Progenitor cell of endocrine pancreas (in vitro differentiated cells): ENCODE measurements at regions not wholly inside any gene's neighbourhood (a gene's known extent, or its start where the extent isn't known, plus 50 kb on each side); places are given as distances from the start of the nearest gene placed in this dataset.

Source experiments
- DNase-seq: peaks from one replicate; pipeline ENCODE4 v3.0.0; 2021; ENCODE audit warnings: low spot score; ENCODE audit not compliant: unreplicated experiment
- H3K27ac Mint-ChIP-seq: 2 replicates; pipeline ENCODE4 v1.8.0; 2021; ENCODE audit warnings: mild to moderate bottlenecking, moderate library complexity, mixed read lengths
- H3K27me3 Mint-ChIP-seq: 2 replicates; pipeline ENCODE4 v1.8.0; 2021; ENCODE audit warnings: mixed read lengths
- H3K36me3 Mint-ChIP-seq: 2 replicates; pipeline ENCODE4 v1.8.0; 2022; ENCODE audit warnings: mixed read lengths; ENCODE audit not compliant: insufficient read depth
- H3K4me1 Mint-ChIP-seq: 2 replicates; pipeline ENCODE4 v1.8.0; 2021; ENCODE audit warnings: low read depth, mixed read lengths
- H3K4me3 Mint-ChIP-seq: 2 replicates; pipeline ENCODE4 v1.8.0; 2021; ENCODE audit warnings: low read depth, mild to moderate bottlenecking, moderate library complexity, mixed read lengths
- H3K9me3 Mint-ChIP-seq: 2 replicates; pipeline ENCODE4 v1.8.0; 2021; ENCODE audit warnings: low read depth, mixed read lengths
- TF ChIP-seq, protein P1 (sequence below): fragments of 200-600 bp; sonication (generic); IDR thresholded peaks from one replicate; pipeline ENCODE4 v1.5.0; 2021; ENCODE audit warnings: antibody characterized with exemption, mild to moderate bottlenecking; ENCODE audit not compliant: unreplicated experiment

DNA sequence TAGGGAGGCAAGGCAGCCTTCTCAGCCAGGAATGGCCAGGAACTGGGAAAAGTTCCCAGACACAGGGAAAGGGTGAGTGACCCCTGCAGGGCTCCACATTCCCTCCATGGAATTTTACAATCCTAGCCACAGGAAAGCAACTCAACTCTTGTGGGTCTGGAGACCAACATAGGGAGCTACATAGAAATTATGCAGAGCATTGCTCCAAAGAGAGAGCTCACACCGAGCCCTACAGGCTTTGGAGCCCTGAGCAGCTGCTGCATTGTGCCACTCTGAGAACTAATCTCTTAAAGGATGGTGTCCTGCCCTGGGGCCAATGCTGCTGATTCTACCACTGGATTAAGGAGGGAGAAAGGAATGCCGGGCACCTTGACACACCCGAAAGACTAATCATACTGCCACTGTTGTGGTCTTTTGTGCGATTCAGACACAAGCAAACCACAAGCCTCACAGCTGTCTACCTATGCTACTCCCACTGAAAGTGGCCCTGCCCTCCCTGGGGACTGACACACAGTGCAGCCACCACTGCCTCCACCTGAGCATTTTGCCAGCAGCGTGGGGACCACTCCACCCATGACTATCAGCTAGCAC lies 1089.8 kb upstream of the NUDT12 start:
- DNase-seq = no peak
- TF ChIP-seq, protein P1, sequence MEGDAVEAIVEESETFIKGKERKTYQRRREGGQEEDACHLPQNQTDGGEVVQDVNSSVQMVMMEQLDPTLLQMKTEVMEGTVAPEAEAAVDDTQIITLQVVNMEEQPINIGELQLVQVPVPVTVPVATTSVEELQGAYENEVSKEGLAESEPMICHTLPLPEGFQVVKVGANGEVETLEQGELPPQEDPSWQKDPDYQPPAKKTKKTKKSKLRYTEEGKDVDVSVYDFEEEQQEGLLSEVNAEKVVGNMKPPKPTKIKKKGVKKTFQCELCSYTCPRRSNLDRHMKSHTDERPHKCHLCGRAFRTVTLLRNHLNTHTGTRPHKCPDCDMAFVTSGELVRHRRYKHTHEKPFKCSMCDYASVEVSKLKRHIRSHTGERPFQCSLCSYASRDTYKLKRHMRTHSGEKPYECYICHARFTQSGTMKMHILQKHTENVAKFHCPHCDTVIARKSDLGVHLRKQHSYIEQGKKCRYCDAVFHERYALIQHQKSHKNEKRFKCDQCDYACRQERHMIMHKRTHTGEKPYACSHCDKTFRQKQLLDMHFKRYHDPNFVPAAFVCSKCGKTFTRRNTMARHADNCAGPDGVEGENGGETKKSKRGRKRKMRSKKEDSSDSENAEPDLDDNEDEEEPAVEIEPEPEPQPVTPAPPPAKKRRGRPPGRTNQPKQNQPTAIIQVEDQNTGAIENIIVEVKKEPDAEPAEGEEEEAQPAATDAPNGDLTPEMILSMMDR = no peak
- peaks cover 3% of the 10 kb centered on the region for H3K4me1 Mint-ChIP-seq
- H3K4me3 Mint-ChIP-seq = no peak overlapping the region
- no peaks in the 10 kb centered on the region for H3K27me3 Mint-ChIP-seq
- H3K9me3 Mint-ChIP-seq = peaks cover 11% of the 10 kb centered on the region
- H3K27ac Mint-ChIP-seq = peak overlapping the region; percentile 37
- no peaks in the 10 kb centered on the region for H3K36me3 Mint-ChIP-seq

DNA sequence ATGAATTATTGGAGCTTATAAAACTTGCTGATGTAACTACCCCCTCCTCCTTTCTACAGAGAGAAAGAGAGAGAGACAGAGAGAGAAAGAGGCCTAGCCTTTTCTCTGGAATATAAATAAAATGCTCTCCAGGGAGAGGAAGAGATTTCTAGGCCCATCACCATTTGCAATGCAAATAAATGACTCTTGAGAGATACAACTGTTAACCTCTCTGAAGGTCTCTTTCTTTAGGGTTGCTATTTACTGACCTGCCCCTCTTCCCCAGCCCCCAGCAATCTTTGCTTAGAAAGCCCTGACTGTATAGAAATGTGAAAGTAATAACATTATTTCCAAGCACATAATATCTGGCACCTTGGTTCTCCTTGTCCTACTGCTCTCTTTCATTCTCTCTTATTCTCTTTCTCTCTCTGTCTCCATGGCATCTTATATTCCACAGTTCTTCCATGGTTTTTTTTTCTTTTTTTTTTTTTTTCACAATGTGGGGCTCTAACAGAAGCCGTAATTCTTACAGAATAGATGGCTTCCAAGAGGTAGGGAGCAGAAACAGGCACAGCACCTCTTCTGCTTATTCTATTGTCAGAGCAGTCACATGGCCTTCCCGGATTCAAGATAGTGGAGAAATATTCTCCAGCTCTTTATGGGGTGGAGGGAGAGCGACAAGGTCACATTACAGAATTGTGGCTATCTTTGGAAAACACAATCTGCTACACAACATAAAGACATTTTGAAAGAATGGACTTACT lies 1087.9 kb upstream of the NUDT12 start:
- H3K27ac Mint-ChIP-seq = no peak overlapping the region
- no peaks in the 10 kb centered on the region for H3K27me3 Mint-ChIP-seq
- no peak for DNase-seq
- no peak overlapping the region for H3K4me3 Mint-ChIP-seq
- peaks cover 15% of the 10 kb centered on the region for H3K4me1 Mint-ChIP-seq
- no peaks in the 10 kb centered on the region for H3K36me3 Mint-ChIP-seq
- peaks cover 4% of the 10 kb centered on the region for H3K9me3 Mint-ChIP-seq
- TF ChIP-seq, protein P1 = no peak

DNA sequence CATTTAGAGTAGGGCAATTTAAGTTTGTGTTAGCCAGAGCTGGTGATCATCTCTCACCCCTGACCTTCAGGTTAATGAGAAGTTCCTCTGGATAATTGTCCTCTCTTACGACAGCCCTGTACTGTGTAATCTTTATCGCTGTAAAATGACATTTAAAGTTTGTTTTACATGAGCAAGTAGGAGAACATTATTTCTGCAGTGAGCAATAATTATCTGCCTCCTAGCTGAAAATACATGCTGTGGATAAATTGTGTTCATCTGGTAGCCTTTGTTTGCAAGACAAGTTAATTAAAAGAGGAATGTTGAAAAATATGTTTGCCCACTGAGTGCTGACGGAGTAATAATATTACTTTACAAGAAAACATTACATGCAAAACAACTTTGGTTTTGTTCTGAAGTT lies 1083.8 kb upstream of the NUDT12 start:
- no peaks in the 10 kb centered on the region for H3K36me3 Mint-ChIP-seq
- no peak for DNase-seq
- H3K4me3 Mint-ChIP-seq = no peak overlapping the region
- TF ChIP-seq, protein P1 = no peak
- H3K4me1 Mint-ChIP-seq = peaks cover 30% of the 10 kb centered on the region
- no peaks in the 10 kb centered on the region for H3K27me3 Mint-ChIP-seq
- peak overlapping the region; percentile 43 for H3K27ac Mint-ChIP-seq
- no peaks in the 10 kb centered on the region for H3K9me3 Mint-ChIP-seq

DNA sequence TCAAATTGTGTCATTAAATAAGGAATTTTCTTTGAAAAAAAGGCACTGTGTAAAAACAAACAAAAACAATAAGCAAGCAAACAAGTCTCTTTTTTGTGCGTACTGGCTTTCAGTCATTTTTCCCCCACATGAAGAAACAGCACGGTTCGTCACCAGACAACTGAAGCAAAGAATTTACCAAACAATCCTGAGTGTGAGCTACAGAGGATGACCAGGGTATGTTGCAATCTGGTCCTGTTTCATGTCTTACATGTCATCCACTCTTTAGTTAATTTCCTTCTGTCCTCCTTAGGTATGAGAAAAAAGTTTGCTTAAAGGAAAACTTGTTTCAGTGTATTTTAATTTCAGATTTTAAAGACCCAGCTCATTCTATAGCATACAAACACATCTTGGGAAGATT lies 1080.7 kb upstream of the NUDT12 start:
- no peak overlapping the region for H3K27ac Mint-ChIP-seq
- DNase-seq = no peak
- H3K36me3 Mint-ChIP-seq = no peaks in the 10 kb centered on the region
- H3K4me1 Mint-ChIP-seq = peaks cover 27% of the 10 kb centered on the region
- no peak overlapping the region for H3K4me3 Mint-ChIP-seq
- TF ChIP-seq, protein P1 = no peak
- no peaks in the 10 kb centered on the region for H3K27me3 Mint-ChIP-seq
- no peaks in the 10 kb centered on the region for H3K9me3 Mint-ChIP-seq

DNA sequence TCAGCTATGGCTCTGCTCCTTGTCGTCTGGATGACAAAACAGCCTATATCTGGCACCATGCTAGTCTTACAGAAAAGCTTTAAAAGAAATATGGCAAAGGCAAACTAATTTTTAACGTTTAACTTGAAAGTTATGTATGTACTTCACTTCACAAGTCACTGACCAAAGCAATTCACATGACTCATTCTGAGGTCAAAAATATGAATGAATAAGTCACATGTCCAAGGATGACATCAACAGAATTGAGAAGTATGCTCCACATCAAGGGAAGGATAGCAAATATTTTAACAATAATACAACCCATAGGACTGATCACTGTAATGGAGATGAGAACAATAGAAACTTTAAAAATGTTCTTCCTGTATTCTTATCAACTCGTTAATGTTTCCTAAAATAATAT lies 1072.6 kb upstream of the NUDT12 start:
- Mint-ChIP-seq H3K27me3 (no peaks in the 10 kb centered on the region), H3K36me3 (no peaks in the 10 kb centered on the region), H3K4me3 (no peak overlapping the region), H3K9me3 (no peaks in the 10 kb centered on the region), H3K4me1 (peaks cover 2% of the 10 kb centered on the region), H3K27ac (no peak overlapping the region)
- DNase-seq = no peak
- TF ChIP-seq, protein P1 = no peak
